OCI-LY3 (cell line): ENCODE measurements at regions not wholly inside any gene's neighbourhood (a gene's known extent, or its start where the extent isn't known, plus 50 kb on each side); places are given as distances from the start of the nearest gene placed in this dataset.

ENCODE experiments used
- H2AFZ ChIP-seq: fragments of 200-600, 300-600 bp; shearing (Covaris generic); 2 replicates; pipeline ENCODE4 v1.6.0; 2014; ENCODE audit warnings: antibody characterized with exemption, low read depth, low read length
- H3K27ac ChIP-seq: fragments of 200-600, 300-600 bp; sonication (generic); 2 replicates; pipeline ENCODE4 v1.5.1; 2014; ENCODE audit warnings: mild to moderate bottlenecking, low read length, moderate library complexity, mixed read lengths
- H3K27me3 ChIP-seq: fragments of 200-600, 300-600 bp; sonication (generic); 2 replicates; pipeline ENCODE4 v1.6.1; 2014; ENCODE audit warnings: low read depth, low read length, mixed read lengths
- H3K36me3 ChIP-seq: fragments of 200-600, 300-600 bp; sonication (generic); replicated peaks from 2 replicates; pipeline ENCODE3; 2014; ENCODE audit warnings: low read depth, low read length, mixed read lengths
- H3K4me1 ChIP-seq: fragments of 300-600, 200-600 bp; sonication (generic); 2 replicates; pipeline ENCODE4 v1.6.1; 2014; ENCODE audit warnings: low read length, mixed read lengths
- H3K4me2 ChIP-seq: fragments of 200-600, 300-600 bp; sonication (generic); 2 replicates; pipeline ENCODE4 v1.6.1; 2014; ENCODE audit warnings: low read length, mixed read lengths
- H3K4me3 ChIP-seq: fragments of 300-600, 200-600 bp; sonication (generic); 2 replicates; pipeline ENCODE4 v1.5.1; 2014; ENCODE audit warnings: antibody characterized with exemption, mild to moderate bottlenecking, low read length, moderate library complexity
- H3K79me2 ChIP-seq: fragments of 300-600, 200-600 bp; shearing (Covaris generic); 2 replicates; pipeline ENCODE4 v1.6.1; 2014; ENCODE audit warnings: mild to moderate bottlenecking, low read length, mixed read lengths
- H3K9ac ChIP-seq: fragments of 300-600, 200-600 bp; shearing (Covaris generic); 2 replicates; pipeline ENCODE4 v1.6.0; 2014; ENCODE audit warnings: mild to moderate bottlenecking, low read length, moderate library complexity
- H3K9me3 ChIP-seq: fragments of 200-600, 300-600 bp; shearing (Covaris generic); 2 replicates; pipeline ENCODE4 v1.6.1; 2014; ENCODE audit warnings: low read length, mixed read lengths; ENCODE audit not compliant: insufficient read depth
- H4K20me1 ChIP-seq: fragments of 200-600, 300-600 bp; sonication (generic); 2 replicates; pipeline ENCODE4 v1.6.1; 2016; ENCODE audit warnings: low read length, mixed read lengths; ENCODE audit not compliant: insufficient read depth
- CTCF ChIP-seq: fragments of 200-600, 300-600 bp; sonication (generic); IDR thresholded peaks from 2 replicates; pipeline ENCODE4 v1.5.1; 2014; ENCODE audit warnings: antibody characterized with exemption, low read length, low read depth
- EZH2phosphoT487 ChIP-seq: fragments of 200-600 bp; shearing (Covaris generic); IDR thresholded peaks from 2 replicates; pipeline ENCODE4 v1.6.1; 2018; ENCODE audit warnings: antibody characterized with exemption, mixed run types, low read depth

- Histone ChIP-seq H3K27ac (no peak overlapping the region), H3K4me1 (peaks cover 20% of the 10 kb centered on the region), H3K36me3 (no peaks in the 10 kb centered on the region), H3K4me3 (no peak overlapping the region), H4K20me1 (no peaks in the 10 kb centered on the region), H3K9me3 (0 out of 2 replicates have a peak, but pooled peaks cover 5% of the 10 kb centered on the region), H3K4me2 (no peak overlapping the region), H2AFZ (no peak overlapping the region), H3K27me3 (no peaks in the 10 kb centered on the region), H3K79me2 (no peaks in the 10 kb centered on the region), H3K9ac (no peak overlapping the region)
- TF ChIP-seq EZH2phosphoT487 (no peak), CTCF (no peak)
These were observed 1421.0 kb upstream of the FLRT2 start for GRCh38 chr14:84108746-84109457.

- Histone ChIP-seq H3K9me3 (no peaks in the 10 kb centered on the region), H3K79me2 (no peaks in the 10 kb centered on the region), H3K4me1 (peaks cover 20% of the 10 kb centered on the region), H3K27ac (no peak overlapping the region), H3K4me2 (no peak overlapping the region), H3K36me3 (no peaks in the 10 kb centered on the region), H3K9ac (no peak overlapping the region), H4K20me1 (no peaks in the 10 kb centered on the region), H3K4me3 (no peak overlapping the region), H2AFZ (no peak overlapping the region), H3K27me3 (no peaks in the 10 kb centered on the region)
- TF ChIP-seq CTCF, result no peak
- TF ChIP-seq EZH2phosphoT487, result no peak
These were observed 1417.4 kb upstream of the FLRT2 start for GRCh38 chr14:84112589-84112988.

- Histone ChIP-seq H3K9ac (no peak overlapping the region), H2AFZ (no peak overlapping the region), H3K4me3 (no peak overlapping the region), H4K20me1 (no peaks in the 10 kb centered on the region), H3K79me2 (no peaks in the 10 kb centered on the region), H3K4me1 (peaks cover 10% of the 10 kb centered on the region), H3K4me2 (no peak overlapping the region), H3K27me3 (no peaks in the 10 kb centered on the region), H3K36me3 (no peaks in the 10 kb centered on the region), H3K27ac (no peak overlapping the region), H3K9me3 (no peaks in the 10 kb centered on the region)
- no peak for TF ChIP-seq EZH2phosphoT487
- no peak for TF ChIP-seq CTCF
These were observed 1404.3 kb upstream of the FLRT2 start for GRCh38 chr14:84125676-84126075.

GRCh38 chr14:84127495-84127894 lies 1402.4 kb upstream of the FLRT2 start:
- Histone ChIP-seq H3K27ac (no peak overlapping the region), H3K9me3 (no peaks in the 10 kb centered on the region), H3K4me1 (peaks cover 10% of the 10 kb centered on the region), H3K4me3 (no peak overlapping the region), H3K4me2 (no peak overlapping the region), H3K79me2 (no peaks in the 10 kb centered on the region), H3K27me3 (no peaks in the 10 kb centered on the region), H4K20me1 (no peaks in the 10 kb centered on the region), H3K9ac (no peak overlapping the region), H2AFZ (no peak overlapping the region), H3K36me3 (no peaks in the 10 kb centered on the region)
- no peak for TF ChIP-seq EZH2phosphoT487
- no peak for TF ChIP-seq CTCF
